ENCODE measurements at regions not wholly inside any gene's neighbourhood (a gene's known extent, or its start where the extent isn't known, plus 50 kb on each side); places are given as distances from the start of the nearest gene placed in this dataset.

DNA sequence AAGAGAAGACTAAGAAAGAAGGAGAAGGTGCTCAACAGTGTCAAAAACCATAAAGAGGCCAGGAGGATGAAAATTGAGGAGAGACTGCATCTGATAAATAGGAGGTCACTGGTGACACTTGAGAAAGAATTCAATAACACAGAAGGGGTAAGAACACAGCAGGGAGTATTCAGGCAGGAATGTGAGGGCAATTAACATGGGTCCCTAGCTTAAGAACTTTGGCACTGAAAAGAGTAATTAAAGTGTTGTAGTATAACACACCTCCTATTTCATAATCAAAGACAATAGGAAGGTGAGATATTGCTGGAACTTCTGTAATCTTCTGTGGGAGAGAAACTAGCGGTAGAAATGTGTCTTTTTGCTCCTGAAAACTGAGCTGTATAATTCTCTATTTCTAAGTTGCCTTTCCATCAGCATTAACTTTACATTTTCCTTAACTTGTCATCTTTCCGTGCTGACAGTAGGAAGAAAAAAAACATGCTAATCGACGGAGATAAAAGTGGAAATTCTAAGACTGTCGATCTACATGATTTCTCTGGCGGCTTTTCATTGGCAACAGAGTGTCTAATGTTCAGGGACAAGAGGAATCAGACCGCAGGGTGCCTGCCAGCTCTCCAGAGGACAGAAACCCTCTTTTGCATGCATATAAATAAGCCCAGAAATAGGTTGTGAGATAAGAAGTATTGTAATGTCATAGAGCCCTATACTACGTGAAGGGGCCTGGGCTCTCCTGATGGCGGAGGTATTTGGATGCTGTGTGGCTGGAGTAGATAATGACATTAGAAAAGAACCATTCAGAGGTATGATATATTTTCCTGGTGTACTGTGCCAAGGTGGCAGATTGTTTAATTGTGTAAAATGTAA lies 147.9 kb upstream of the GAP43 start:
- TF ChIP-seq, protein P1, sequence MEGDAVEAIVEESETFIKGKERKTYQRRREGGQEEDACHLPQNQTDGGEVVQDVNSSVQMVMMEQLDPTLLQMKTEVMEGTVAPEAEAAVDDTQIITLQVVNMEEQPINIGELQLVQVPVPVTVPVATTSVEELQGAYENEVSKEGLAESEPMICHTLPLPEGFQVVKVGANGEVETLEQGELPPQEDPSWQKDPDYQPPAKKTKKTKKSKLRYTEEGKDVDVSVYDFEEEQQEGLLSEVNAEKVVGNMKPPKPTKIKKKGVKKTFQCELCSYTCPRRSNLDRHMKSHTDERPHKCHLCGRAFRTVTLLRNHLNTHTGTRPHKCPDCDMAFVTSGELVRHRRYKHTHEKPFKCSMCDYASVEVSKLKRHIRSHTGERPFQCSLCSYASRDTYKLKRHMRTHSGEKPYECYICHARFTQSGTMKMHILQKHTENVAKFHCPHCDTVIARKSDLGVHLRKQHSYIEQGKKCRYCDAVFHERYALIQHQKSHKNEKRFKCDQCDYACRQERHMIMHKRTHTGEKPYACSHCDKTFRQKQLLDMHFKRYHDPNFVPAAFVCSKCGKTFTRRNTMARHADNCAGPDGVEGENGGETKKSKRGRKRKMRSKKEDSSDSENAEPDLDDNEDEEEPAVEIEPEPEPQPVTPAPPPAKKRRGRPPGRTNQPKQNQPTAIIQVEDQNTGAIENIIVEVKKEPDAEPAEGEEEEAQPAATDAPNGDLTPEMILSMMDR (IDR thresholded peaks at IDR 0.05) = no peak
- TF ChIP-seq POLR2A (IDR thresholded peaks at IDR 0.05) = no peak
